HCT116 (cell line): ENCODE measurements at regions not wholly inside any gene's neighbourhood (a gene's known extent, or its start where the extent isn't known, plus 50 kb on each side); places are given as distances from the start of the nearest gene placed in this dataset.

ENCODE experiments used
- EZH2 ChIP-seq: fragments of 200-600 bp; sonication (generic); IDR thresholded peaks from 2 replicates; pipeline ENCODE4 v1.6.1; 2017; ENCODE audit warnings: antibody characterized with exemption, mixed run types
- POLR2A ChIP-seq: IDR thresholded peaks from 2 replicates; pipeline ENCODE4 v1.7.0; 2011; ENCODE audit warnings: borderline replicate concordance; ENCODE audit not compliant: insufficient read depth, insufficient read length; ENCODE audit errors: extremely low read depth
- TF ChIP-seq, protein P1 (sequence below), 3 experiments: fragments of 200-600 bp in 1 of 3; sonication (generic) in 1 of 3; IDR thresholded peaks in 2 of 3; conservative IDR thresholded peaks in 1 of 3; 2 replicates each; pipeline ENCODE4 v1.5.1; 2012 to 2017; ENCODE audit warnings: low read depth in 2 of 3, low read length in 2 of 3, antibody characterized with exemption in 1 of 3, borderline replicate concordance in 1 of 3, control low read depth in 1 of 3, mild to moderate bottlenecking in 1 of 3, mixed read lengths in 1 of 3, mixed run types in 1 of 3, moderate library complexity in 1 of 3; ENCODE audit not compliant: insufficient read depth in 1 of 3

DNA sequence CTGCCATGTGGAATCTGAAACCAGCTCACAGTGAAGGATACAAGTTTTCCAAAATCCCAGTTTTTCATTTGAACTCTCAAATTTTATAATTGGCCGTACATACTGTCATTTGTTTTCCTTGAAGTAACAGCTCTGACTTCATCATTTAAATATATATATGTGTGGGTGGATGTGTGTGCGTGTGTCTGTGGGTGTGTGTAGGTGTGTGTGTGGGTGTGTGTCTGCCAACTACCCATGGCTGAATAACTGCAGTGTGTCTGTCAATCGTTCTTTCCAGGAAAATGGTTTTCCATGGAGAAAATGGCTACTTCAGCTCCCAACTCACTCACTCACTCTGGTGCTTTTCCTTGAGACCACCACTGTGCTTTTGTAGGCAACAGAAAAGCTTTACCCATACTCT lies 169.0 kb downstream of the PLPP3 start:
- TF ChIP-seq POLR2A (no peak), EZH2 (no peak)
- TF ChIP-seq, protein P1, sequence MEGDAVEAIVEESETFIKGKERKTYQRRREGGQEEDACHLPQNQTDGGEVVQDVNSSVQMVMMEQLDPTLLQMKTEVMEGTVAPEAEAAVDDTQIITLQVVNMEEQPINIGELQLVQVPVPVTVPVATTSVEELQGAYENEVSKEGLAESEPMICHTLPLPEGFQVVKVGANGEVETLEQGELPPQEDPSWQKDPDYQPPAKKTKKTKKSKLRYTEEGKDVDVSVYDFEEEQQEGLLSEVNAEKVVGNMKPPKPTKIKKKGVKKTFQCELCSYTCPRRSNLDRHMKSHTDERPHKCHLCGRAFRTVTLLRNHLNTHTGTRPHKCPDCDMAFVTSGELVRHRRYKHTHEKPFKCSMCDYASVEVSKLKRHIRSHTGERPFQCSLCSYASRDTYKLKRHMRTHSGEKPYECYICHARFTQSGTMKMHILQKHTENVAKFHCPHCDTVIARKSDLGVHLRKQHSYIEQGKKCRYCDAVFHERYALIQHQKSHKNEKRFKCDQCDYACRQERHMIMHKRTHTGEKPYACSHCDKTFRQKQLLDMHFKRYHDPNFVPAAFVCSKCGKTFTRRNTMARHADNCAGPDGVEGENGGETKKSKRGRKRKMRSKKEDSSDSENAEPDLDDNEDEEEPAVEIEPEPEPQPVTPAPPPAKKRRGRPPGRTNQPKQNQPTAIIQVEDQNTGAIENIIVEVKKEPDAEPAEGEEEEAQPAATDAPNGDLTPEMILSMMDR (IDR thresholded peaks at IDR 0.05 in 2 of 3, conservative IDR thresholded peaks at IDR 0.05 in 1 of 3; ENCODE audit: borderline replicate concordance in 1 of 3, insufficient read depth in 1 of 3, low read depth in 2 of 3, low read length in 2 of 3), result no peak
